GM19351 (cell line): ENCODE measurements at regions not wholly inside any gene's neighbourhood (a gene's known extent, or its start where the extent isn't known, plus 50 kb on each side); places are given as distances from the start of the nearest gene placed in this dataset.
"Not testable (repeated sequence)": the region's sequence is repeated elsewhere in the genome, so short reads cannot be mapped to it uniquely, and the experiment has no call there.

Experiments
- ATAC-seq: cut with Tn5 transposase; IDR thresholded peaks from one replicate; pipeline ENCODE4 v1.9.1; 2021; ENCODE audit warnings: mild to moderate bottlenecking, moderate library complexity; ENCODE audit not compliant: unreplicated experiment

DNA sequence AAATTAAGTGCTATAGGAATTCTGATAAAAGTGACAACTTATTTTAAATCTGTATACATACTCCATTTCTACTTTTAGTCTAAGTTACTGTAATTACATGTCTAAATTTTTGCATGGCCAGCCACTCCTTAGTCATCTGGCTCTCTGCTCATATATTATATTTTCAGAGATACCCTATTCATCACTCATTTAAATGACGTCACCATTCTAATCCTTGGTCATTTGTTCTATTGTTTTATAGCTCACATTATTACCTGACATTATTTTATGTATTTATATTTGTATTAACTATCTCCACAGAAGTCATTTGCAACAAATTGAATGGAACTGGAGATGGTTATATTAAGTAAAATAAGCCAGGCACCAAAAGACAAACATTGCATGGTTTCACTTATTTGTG is 179.6 kb upstream of the CXorf51A start:
- ATAC-seq: no peak

DNA sequence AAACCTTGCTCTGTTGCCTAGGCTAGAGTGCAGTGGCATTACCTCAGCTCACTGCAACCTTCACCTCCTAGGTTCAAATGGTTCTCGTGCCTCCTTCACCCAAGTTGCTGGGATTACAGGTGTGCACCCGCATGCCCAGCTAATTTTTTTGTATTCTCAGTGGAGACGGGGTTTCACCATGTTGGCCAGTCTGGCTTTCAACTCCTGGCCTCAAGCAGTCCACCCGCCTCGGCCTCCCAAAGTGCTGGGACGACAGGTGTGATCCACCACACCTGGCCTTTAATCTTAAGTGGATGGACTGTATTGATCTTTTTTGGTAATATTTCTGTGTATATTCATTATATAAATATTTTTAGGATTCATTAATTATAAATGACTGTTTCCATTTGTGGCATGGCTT is 158.7 kb upstream of the CXorf51A start:
- ATAC-seq: no peak

DNA sequence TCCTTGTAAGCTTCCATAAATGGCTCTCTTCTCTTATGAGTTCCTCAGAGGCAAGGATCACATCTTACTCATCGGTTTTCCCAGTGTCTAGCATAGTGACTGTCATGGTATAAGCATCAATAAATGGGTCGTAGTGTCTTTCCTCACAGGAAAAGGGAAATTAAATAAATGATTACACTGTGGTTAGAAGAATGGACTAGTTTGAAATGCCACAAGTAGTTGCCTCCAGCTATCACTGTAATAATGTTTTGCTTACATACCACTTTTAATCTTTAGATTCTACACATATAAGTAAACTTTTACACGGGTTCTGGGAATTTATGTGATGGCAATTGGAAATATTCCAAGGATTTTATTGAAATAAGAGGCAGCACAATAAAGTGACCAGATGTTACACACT is 152.8 kb upstream of the CXorf51A start:
- no peak for ATAC-seq

DNA sequence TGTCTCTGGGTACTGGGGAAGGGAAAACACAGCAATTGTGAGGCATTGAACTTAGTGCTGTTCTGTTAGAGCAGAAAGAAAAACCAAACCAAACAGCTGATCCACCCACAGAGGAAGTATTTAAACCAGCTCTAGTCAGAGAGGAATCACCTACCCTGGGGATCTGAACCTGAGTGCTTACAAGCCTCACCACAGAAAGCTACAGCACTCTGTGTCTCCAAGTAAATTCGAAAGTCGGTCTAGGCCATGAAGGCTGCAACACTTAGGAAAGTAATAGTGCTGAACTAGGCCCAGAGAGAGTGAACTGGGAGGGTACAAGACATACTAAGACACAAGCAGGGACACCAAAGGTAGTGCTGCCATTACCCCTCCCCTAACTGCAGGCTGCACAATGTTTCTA is 142.2 kb upstream of the CXorf51A start:
- no peak for ATAC-seq

DNA sequence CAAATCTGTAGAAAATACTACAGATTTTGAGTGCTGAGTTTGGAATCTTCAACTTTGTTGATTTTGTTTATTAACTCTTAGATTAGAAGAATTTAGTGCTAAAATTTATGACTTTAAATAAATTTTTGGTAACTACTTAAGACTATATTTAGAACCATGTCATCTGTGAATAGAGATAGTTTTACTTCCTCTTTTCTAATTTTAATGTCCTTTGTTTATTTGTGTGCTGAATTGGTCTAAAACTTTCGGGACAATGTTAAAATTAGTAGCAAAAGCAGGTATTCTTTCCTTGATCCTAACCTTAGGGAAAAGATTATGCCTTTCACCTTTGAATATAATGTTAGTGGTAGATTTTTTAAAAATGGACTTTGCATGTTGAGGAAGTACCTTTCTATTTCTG is 119.7 kb upstream of the CXorf51A start:
- ATAC-seq: peak; percentile 63

DNA sequence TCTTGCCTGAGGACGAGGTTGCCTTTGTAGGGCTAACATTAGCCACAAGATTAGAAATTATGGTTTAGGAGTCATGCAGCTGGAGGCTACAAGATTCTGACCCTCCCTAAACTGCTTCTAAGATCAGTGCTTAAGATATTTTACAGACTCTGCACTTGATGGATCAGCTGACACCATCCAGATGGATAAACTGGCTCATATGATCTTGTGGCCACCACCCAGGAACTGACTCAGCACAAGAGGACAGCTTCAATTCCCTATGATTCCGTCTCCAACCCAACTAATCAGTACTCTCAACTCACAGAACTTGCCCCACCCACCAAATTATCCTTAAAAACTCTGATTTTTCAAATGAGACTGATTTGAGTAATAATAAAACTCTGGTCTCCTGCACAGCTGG is 118.5 kb upstream of the CXorf51A start:
- not testable (repeated sequence) for ATAC-seq

DNA sequence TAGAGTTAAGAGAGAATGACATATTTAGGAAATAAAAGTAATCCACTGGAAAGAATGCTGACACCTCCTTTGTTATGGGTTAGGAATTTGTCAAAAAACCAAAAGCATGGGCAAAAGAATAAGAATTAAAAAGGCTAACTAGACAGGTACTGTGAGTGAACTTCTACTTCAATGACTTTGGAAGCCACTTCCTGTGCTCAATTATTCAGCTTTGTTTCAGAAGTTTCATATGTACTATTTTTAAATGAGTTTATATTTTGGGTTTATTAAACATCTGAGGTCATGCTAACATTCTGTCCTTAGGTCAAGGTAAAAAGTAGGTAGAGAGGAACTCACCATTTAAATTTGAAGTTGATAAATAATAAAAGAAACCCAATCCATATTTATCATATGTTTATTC is 106.7 kb upstream of the CXorf51A start:
- ATAC-seq: no peak

DNA sequence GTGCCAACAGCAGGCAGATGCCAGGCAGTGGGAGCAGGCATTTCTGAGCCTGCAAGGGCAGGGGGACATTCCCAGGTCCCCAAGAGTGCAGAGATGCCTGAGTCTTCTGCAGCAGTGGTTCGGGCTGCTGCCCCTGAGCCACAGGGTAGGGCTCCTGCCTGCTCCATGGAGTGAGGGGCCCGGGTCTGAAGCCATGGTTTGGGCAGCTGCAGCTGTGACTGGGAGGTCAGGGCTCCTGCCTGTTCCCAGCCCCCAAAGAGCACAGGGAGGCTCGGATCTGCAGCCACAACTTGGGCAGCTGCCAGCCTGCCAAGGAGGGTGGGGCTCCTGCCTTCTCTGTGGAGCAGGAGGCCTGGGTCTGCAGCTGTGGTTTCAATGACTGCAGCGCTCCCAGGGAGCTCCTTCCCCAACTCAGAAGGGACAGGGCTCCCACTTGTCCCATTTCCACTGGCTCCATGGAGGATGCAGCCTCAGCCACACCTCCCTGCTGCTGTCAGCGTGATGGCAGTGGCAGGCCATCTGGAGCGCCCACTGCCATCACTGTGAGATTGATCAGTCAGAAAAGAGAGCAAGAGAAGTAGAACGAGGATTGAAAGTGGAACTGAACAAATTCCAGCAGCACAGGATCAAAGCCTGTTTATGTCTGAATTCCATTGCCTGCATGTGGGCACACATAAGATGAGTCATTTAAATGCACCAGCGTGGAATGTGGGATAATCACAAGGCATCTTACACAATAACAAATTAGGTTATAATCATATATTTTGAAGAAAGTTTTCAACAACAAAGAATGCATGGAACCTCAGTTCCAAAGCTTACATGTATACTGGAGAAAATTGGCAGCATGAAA is 93.1 kb upstream of the CXorf51A start:
- no peak for ATAC-seq

DNA sequence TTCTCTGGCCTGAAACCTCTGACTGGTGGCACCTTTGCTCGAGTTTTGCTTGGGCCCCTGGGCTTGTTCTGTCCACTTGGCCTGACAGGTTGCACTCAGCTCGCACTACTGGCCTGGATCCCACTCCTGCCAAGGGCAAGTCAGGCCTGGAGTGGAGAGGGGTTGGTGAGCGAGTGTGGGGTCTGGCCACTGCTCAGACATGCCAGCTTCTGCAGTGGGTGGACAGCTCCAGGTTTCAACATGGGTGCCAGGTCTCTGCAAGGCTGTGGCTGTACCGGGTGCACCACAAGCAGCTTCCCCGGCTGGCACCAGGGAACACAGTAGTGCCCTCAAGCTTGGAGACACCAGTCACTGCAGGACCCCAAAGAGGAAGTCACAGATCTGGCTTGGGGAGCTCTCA is 91.6 kb upstream of the CXorf51A start:
- ATAC-seq: no peak

DNA sequence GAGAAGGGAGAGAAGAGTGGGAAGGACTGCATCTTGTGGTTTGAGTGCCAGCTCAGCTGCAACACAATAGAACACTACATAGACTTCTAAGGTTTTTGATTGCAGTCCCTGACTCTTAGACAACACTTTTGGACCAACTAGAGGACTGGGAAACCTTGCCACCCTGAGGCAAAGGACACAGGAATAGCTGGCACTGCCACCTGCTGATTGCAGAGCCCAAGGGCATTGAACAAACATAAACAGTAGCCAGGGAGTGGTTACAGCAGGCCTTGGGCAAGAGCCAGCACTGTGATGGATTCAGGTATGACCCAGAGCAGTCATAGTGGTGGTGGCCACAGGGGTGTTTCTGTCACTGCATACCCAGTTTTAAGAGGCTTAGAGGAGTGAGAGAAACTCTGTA is 72.5 kb upstream of the CXorf51A start:
- ATAC-seq: no peak

DNA sequence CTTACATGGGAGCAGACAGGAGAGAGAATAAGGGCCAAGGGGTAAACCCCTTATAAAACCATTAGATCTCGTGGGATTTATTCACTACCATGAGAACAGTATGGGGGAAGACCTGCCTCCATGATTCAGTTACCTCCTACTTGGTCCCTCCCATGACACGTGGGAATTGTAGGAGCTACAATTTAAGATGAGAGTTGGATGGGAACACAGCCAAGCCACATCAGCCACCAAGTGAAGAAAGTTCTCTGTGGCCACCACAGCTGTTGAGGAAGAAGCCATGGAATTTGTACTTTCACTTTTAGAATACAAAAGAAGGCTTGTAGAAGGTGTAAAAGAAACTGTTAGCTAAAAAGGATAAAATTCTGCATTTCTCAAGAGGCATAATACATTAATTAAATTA is 67.0 kb upstream of the CXorf51A start:
- no peak for ATAC-seq

DNA sequence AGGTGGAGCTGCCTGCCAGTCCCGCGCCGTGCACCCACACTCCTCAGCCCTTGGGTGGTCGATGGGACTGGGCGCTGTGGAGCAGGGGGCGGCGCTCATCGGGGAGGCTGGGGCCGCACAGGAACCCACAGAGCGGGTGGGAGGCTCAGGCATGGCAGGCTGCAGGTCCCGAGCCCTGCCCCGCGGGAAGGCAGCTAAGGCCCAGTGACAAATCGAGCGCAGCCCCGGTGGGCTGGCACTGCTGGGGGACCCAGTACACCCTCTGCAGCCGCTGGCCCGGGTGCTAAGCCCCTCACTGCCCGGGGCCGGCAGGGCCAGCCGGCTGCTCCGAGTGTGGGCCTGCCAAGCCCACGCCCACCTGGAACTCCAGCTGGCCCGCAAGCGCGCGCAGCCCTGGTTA is 52.3 kb upstream of the CXorf51A start:
- not testable (repeated sequence) for ATAC-seq

DNA sequence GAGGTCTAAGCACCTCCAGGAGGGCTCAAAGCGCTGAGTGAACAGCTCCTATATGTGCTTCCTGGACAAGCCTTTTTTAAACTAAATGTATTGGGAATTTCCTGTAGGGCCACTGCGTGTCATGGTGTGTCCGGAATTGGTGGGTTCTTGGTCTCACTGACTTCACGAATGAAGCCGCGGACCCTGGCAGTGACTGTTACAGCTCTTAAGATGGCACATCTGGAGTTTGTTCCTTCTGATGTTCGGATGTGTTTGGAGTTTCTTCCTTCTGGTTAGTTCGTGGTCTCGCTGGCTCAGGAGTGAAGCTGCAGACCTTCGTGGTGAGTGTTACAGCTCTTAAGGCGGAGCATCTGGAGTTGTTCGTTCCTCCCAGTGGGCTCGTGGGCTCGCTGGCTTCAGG is 51.2 kb upstream of the CXorf51A start:
- ATAC-seq: not testable (repeated sequence)
